ENCODE measurements at regions not wholly inside any gene's neighbourhood (a gene's known extent, or its start where the extent isn't known, plus 50 kb on each side); places are given as distances from the start of the nearest gene placed in this dataset.

- TF ChIP-seq, protein P1, sequence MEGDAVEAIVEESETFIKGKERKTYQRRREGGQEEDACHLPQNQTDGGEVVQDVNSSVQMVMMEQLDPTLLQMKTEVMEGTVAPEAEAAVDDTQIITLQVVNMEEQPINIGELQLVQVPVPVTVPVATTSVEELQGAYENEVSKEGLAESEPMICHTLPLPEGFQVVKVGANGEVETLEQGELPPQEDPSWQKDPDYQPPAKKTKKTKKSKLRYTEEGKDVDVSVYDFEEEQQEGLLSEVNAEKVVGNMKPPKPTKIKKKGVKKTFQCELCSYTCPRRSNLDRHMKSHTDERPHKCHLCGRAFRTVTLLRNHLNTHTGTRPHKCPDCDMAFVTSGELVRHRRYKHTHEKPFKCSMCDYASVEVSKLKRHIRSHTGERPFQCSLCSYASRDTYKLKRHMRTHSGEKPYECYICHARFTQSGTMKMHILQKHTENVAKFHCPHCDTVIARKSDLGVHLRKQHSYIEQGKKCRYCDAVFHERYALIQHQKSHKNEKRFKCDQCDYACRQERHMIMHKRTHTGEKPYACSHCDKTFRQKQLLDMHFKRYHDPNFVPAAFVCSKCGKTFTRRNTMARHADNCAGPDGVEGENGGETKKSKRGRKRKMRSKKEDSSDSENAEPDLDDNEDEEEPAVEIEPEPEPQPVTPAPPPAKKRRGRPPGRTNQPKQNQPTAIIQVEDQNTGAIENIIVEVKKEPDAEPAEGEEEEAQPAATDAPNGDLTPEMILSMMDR (conservative IDR thresholded peaks at IDR 0.05; ENCODE audit: low read depth in 2 of 2), result no peak
- TF ChIP-seq EZH2 (IDR thresholded peaks at IDR 0.05; ENCODE audit: low read depth, unreplicated experiment) (no peak), POLR2AphosphoS5 (IDR thresholded peaks at IDR 0.05; ENCODE audit: low read depth) (no peak), CREB1 (CRISPR knock-in tag; IDR thresholded peaks at IDR 0.05; ENCODE audit: low read depth) (no peak)
Observed at GRCh38 chr13:62019858-62020257, 604.2 kb upstream of the PCDH20 start.

Data from GM23338 (cell line).